Osteoblast (primary cell): ENCODE measurements at regions not wholly inside any gene's neighbourhood (a gene's known extent, or its start where the extent isn't known, plus 50 kb on each side); places are given as distances from the start of the nearest gene placed in this dataset.
"Not testable (repeated sequence)": the region's sequence is repeated elsewhere in the genome, so short reads cannot be mapped to it uniquely, and the experiment has no call there.

Experiments
- DNase-seq: peaks from one replicate; pipeline ENCODE4 v3.0.0; 2011; ENCODE audit warnings: low spot score, mixed read lengths; ENCODE audit not compliant: insufficient read length; ENCODE audit errors: missing footprints
- H2AFZ ChIP-seq: 2 replicates; pipeline ENCODE4 v1.6.0; 2011; ENCODE audit warnings: mild to moderate bottlenecking, low read length
- H3K27ac ChIP-seq: 2 replicates; pipeline ENCODE4 v1.5.1; 2011; ENCODE audit warnings: mild to moderate bottlenecking, low read depth, low read length, moderate library complexity
- H3K27me3 ChIP-seq: 2 replicates; pipeline ENCODE4 v1.6.0; 2012; ENCODE audit warnings: mild to moderate bottlenecking, control low read depth, inconsistent platforms, low read length, moderate library complexity; ENCODE audit not compliant: insufficient read depth
- H3K36me3 ChIP-seq: 2 replicates; pipeline ENCODE4 v1.5.1; 2011; ENCODE audit warnings: mild to moderate bottlenecking, low read length, control low read depth, moderate library complexity; ENCODE audit not compliant: insufficient read depth
- H3K4me1 ChIP-seq: 2 replicates; pipeline ENCODE4 v1.5.1; 2011; ENCODE audit warnings: mild to moderate bottlenecking, low read length, control low read depth, moderate library complexity; ENCODE audit not compliant: insufficient read depth
- H3K4me2 ChIP-seq: 2 replicates; pipeline ENCODE4 v1.6.0; 2011; ENCODE audit warnings: mild to moderate bottlenecking, low read length; ENCODE audit not compliant: insufficient read depth
- H3K4me3 ChIP-seq: fragments of 200-600 bp; sonication (generic); 3 replicates; pipeline ENCODE4 v1.5.1; 2012; ENCODE audit warnings: mild to moderate bottlenecking, low read length, inconsistent platforms; ENCODE audit not compliant: insufficient read depth
- H3K79me2 ChIP-seq: 2 replicates; pipeline ENCODE4 v1.6.0; 2012; ENCODE audit warnings: mild to moderate bottlenecking, low read length, control low read depth, inconsistent platforms; ENCODE audit not compliant: insufficient read depth
- H3K9me3 ChIP-seq: 2 replicates; pipeline ENCODE4 v1.5.1; 2011; ENCODE audit warnings: low read depth, low read length, control low read depth
- H4K20me1 ChIP-seq: 2 replicates; pipeline ENCODE4 v1.6.0; 2012; ENCODE audit warnings: mild to moderate bottlenecking, low read length, control low read depth; ENCODE audit not compliant: insufficient read depth
- TF ChIP-seq, protein P1 (sequence below): IDR thresholded peaks from 2 replicates; pipeline ENCODE4 v1.5.1; 2011; ENCODE audit warnings: mild to moderate bottlenecking, low read depth, low read length, moderate library complexity; ENCODE audit errors: extremely low read depth

- Histone ChIP-seq H3K27ac (no peak overlapping the region), H3K36me3 (no peaks in the 10 kb centered on the region), H3K27me3 (no peaks in the 10 kb centered on the region), H3K9me3 (no peaks in the 10 kb centered on the region), H4K20me1 (no peaks in the 10 kb centered on the region), H3K4me2 (no peak overlapping the region), H3K4me3 (no peak overlapping the region), H3K4me1 (no peaks in the 10 kb centered on the region), H2AFZ (no peak overlapping the region), H3K79me2 (no peaks in the 10 kb centered on the region)
- TF ChIP-seq, protein P1, sequence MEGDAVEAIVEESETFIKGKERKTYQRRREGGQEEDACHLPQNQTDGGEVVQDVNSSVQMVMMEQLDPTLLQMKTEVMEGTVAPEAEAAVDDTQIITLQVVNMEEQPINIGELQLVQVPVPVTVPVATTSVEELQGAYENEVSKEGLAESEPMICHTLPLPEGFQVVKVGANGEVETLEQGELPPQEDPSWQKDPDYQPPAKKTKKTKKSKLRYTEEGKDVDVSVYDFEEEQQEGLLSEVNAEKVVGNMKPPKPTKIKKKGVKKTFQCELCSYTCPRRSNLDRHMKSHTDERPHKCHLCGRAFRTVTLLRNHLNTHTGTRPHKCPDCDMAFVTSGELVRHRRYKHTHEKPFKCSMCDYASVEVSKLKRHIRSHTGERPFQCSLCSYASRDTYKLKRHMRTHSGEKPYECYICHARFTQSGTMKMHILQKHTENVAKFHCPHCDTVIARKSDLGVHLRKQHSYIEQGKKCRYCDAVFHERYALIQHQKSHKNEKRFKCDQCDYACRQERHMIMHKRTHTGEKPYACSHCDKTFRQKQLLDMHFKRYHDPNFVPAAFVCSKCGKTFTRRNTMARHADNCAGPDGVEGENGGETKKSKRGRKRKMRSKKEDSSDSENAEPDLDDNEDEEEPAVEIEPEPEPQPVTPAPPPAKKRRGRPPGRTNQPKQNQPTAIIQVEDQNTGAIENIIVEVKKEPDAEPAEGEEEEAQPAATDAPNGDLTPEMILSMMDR = no peak
- no peak for DNase-seq
Observed at GRCh38 chr10:64116707-64117106, 595.5 kb downstream of the REEP3 start.

- no peaks in the 10 kb centered on the region for H4K20me1 ChIP-seq
- H3K9me3 ChIP-seq = no peaks in the 10 kb centered on the region
- H3K79me2 ChIP-seq = no peaks in the 10 kb centered on the region
- no peaks in the 10 kb centered on the region for H3K27me3 ChIP-seq
- H2AFZ ChIP-seq = no peak overlapping the region
- TF ChIP-seq, protein P1 = no peak
- H3K36me3 ChIP-seq = no peaks in the 10 kb centered on the region
- no peaks in the 10 kb centered on the region for H3K4me1 ChIP-seq
- H3K27ac ChIP-seq = no peak overlapping the region
- H3K4me3 ChIP-seq = no peak overlapping the region
- no peak for DNase-seq
- H3K4me2 ChIP-seq = no peak overlapping the region
Observed at GRCh38 chr10:64118736-64119135, 597.5 kb downstream of the REEP3 start.

DNA sequence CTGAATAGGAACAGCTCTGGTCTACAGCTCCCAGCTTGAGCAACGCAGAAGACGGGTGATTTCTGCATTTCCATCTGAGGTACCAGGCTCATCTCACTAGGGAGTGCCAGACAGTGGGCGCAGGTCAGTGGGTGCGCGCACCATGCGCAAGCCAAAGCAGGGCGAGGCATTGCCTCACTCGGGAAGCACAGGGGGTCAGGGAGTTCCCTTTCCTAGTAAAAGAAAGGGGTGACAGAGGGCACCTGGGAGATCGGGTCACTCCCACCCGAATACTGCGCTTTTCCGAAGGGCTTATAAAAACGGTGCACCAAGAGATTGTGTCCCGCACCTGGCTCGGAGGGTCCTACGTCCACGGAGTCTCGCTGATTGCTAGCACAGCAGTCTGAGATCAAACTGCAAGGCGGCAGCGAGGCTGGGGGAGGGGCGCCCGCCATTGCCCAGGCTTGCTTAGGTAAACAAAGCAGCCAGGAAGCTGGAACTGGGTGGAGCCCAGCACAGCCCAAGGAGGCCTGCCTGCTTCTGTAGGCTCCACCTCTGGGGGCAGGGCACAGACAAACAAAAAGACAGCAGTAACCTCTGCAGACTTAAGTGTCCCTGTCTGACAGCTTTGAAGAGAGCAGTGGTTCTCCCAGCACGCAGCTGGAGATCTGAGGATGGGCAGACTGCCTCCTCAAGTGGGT lies 599.2 kb downstream of the REEP3 start:
- DNase-seq, H3K4me3 ChIP-seq, H3K9me3 ChIP-seq, H3K27me3 ChIP-seq, H3K4me2 ChIP-seq, H3K79me2 ChIP-seq, H3K4me1 ChIP-seq, H4K20me1 ChIP-seq, H3K36me3 ChIP-seq, H2AFZ ChIP-seq, H3K27ac ChIP-seq: not testable (repeated sequence)

DNA sequence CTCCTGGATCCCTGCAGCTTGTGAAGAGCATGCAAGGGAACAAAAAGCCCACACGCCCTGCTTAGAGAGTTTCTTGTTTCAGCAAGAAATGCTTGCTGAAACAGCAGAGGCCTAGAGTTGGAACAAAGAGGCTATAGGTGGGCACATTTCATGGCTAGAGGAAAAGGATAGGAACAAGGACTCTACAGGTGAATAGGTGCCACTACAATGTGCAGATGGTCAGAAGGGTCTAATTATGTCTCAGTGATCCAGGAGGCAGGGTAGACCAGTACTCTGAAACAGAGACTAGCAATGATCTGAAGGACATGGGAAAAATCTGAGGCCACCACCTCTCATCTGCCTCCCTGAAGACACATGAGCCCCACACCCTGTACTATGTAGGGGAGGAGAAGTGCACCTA lies 609.0 kb downstream of the REEP3 start:
- Histone ChIP-seq H3K79me2 (no peaks in the 10 kb centered on the region), H4K20me1 (no peaks in the 10 kb centered on the region), H2AFZ (no peak overlapping the region), H3K9me3 (no peaks in the 10 kb centered on the region), H3K4me3 (no peak overlapping the region), H3K4me2 (no peak overlapping the region), H3K4me1 (no peaks in the 10 kb centered on the region), H3K36me3 (no peaks in the 10 kb centered on the region), H3K27ac (no peak overlapping the region), H3K27me3 (no peaks in the 10 kb centered on the region)
- TF ChIP-seq, protein P1 = no peak
- DNase-seq = no peak
